ENCODE measurements at regions not wholly inside any gene's neighbourhood (a gene's known extent, or its start where the extent isn't known, plus 50 kb on each side); places are given as distances from the start of the nearest gene placed in this dataset.

- H3K4me3 ChIP-seq (ENCODE audit: severe bottlenecking), result no peak overlapping the region
- no peak for DNase-seq (ENCODE audit: low spot score)
- TF ChIP-seq CTCF (IDR thresholded peaks at IDR 0.05; ENCODE audit: poor library complexity, severe bottlenecking), result no peak
- H3K27ac ChIP-seq (ENCODE audit: poor library complexity, severe bottlenecking), result no peak overlapping the region
- no peak for ATAC-seq (ENCODE audit: low read depth)
- H3K36me3 ChIP-seq (ENCODE audit: low read depth), result no peaks in the 10 kb centered on the region
- H3K9me3 ChIP-seq (ENCODE audit: severe bottlenecking), result no peaks in the 10 kb centered on the region
- H3K27me3 ChIP-seq (ENCODE audit: insufficient read depth, poor library complexity, severe bottlenecking), result no peaks in the 10 kb centered on the region
- no peaks in the 10 kb centered on the region for H3K4me1 ChIP-seq (ENCODE audit: insufficient read depth, poor library complexity, severe bottlenecking)
Observed at GRCh38 chr1:101664726-101665125, 332.0 kb downstream of the OLFM3 start.

DNA sequence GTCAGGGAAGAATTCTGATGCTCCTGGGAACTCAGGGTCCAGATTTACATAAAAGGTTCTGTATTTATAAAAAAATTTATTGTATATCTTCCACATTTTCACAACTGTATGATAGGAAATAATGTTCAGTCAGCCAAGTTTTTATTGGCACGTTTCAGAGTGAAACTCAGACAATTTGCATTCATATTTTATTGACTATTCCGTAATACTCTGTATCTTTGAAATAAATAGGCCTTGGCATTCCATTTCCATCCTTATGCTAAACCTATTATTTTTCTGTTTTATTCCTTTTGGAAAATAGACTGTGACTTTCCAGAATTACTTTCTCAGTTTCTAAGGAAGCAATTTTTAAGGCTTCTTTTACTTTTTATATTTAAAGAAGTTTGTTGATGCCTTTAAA is 329.0 kb downstream of the OLFM3 start:
- Histone ChIP-seq H3K9me3 (ENCODE audit: severe bottlenecking) (no peaks in the 10 kb centered on the region), H3K27ac (ENCODE audit: poor library complexity, severe bottlenecking) (no peak overlapping the region), H3K4me1 (ENCODE audit: insufficient read depth, poor library complexity, severe bottlenecking) (no peaks in the 10 kb centered on the region), H3K36me3 (ENCODE audit: low read depth) (no peaks in the 10 kb centered on the region), H3K27me3 (ENCODE audit: insufficient read depth, poor library complexity, severe bottlenecking) (no peaks in the 10 kb centered on the region), H3K4me3 (ENCODE audit: severe bottlenecking) (no peak overlapping the region)
- TF ChIP-seq CTCF (IDR thresholded peaks at IDR 0.05; ENCODE audit: poor library complexity, severe bottlenecking), result no peak
- ATAC-seq (ENCODE audit: low read depth) (no peak), DNase-seq (ENCODE audit: low spot score) (no peak)

DNA sequence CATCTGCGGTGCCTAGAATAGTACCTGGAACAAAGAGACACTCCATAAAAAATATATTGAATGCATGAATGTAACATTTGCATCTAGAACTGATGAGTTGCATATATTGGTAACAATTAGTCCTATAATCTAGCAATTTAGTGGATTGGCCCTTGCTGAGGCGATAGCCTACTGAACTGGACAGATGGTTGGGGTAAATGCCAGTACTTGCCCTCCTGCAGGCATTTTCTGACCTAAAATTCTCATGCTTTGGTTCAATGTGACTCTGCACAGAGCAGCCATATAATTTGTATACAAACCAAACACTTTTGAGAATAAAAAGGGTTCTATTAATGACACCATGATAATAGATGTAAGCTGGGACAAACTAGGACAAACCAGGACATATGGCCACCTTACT is 313.6 kb downstream of the OLFM3 start:
- no peak overlapping the region for H3K4me3 ChIP-seq (ENCODE audit: severe bottlenecking)
- H3K9me3 ChIP-seq (ENCODE audit: severe bottlenecking), result no peaks in the 10 kb centered on the region
- DNase-seq (ENCODE audit: low spot score) (no peak), ATAC-seq (ENCODE audit: low read depth) (no peak)
- no peak overlapping the region for H3K27ac ChIP-seq (ENCODE audit: poor library complexity, severe bottlenecking)
- H3K27me3 ChIP-seq (ENCODE audit: insufficient read depth, poor library complexity, severe bottlenecking), result peaks cover 3% of the 10 kb centered on the region
- H3K4me1 ChIP-seq (ENCODE audit: insufficient read depth, poor library complexity, severe bottlenecking), result no peaks in the 10 kb centered on the region
- TF ChIP-seq CTCF (IDR thresholded peaks at IDR 0.05; ENCODE audit: poor library complexity, severe bottlenecking), result no peak
- H3K36me3 ChIP-seq (ENCODE audit: low read depth), result no peaks in the 10 kb centered on the region

GRCh38 chr1:101683561-101683960 is 313.2 kb downstream of the OLFM3 start:
- DNase-seq (ENCODE audit: low spot score), result no peak
- no peak for ATAC-seq (ENCODE audit: low read depth)
- Histone ChIP-seq H3K27me3 (ENCODE audit: insufficient read depth, poor library complexity, severe bottlenecking) (peaks cover 3% of the 10 kb centered on the region), H3K36me3 (ENCODE audit: low read depth) (no peaks in the 10 kb centered on the region), H3K9me3 (ENCODE audit: severe bottlenecking) (no peaks in the 10 kb centered on the region), H3K4me3 (ENCODE audit: severe bottlenecking) (no peak overlapping the region), H3K4me1 (ENCODE audit: insufficient read depth, poor library complexity, severe bottlenecking) (no peaks in the 10 kb centered on the region), H3K27ac (ENCODE audit: poor library complexity, severe bottlenecking) (no peak overlapping the region)
- TF ChIP-seq CTCF (IDR thresholded peaks at IDR 0.05; ENCODE audit: poor library complexity, severe bottlenecking), result no peak

DNA sequence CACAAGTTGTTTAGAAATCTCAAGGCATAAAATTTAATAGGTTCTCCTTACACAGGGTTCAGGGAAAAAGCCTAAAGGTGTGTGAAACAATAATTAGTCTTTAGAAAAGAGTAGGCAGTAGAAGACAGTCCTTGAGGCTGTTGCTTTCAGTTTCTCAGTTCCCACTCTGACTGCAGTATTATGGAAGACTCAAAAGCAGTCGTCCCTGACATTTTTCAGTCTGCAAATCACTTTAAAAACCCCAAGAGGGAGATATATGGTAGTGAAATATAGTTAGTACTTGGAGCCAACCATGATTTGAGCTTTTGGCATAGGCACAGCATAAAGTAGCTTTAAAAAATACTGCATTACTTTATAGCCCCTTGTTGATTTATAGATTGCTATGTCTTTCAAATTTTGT is 299.7 kb downstream of the OLFM3 start:
- H3K36me3 ChIP-seq (ENCODE audit: low read depth), result no peaks in the 10 kb centered on the region
- TF ChIP-seq CTCF (IDR thresholded peaks at IDR 0.05; ENCODE audit: poor library complexity, severe bottlenecking), result no peak
- ATAC-seq (ENCODE audit: low read depth) (peak; percentile 63), DNase-seq (ENCODE audit: low spot score) (no peak)
- H3K4me3 ChIP-seq (ENCODE audit: severe bottlenecking), result no peak overlapping the region
- H3K27ac ChIP-seq (ENCODE audit: poor library complexity, severe bottlenecking), result no peak overlapping the region
- H3K27me3 ChIP-seq (ENCODE audit: insufficient read depth, poor library complexity, severe bottlenecking), result peaks cover 6% of the 10 kb centered on the region
- H3K9me3 ChIP-seq (ENCODE audit: severe bottlenecking), result no peaks in the 10 kb centered on the region
- no peaks in the 10 kb centered on the region for H3K4me1 ChIP-seq (ENCODE audit: insufficient read depth, poor library complexity, severe bottlenecking)
